Activated naive CD4-positive, alpha-beta T cell treated with anti-CD3 and anti-CD28 coated beads for 36 hours (primary cell): ENCODE measurements at regions not wholly inside any gene's neighbourhood (a gene's known extent, or its start where the extent isn't known, plus 50 kb on each side); places are given as distances from the start of the nearest gene placed in this dataset.
"Not testable (repeated sequence)": the region's sequence is repeated elsewhere in the genome, so short reads cannot be mapped to it uniquely, and the experiment has no call there.

Experiments
- CTCF ChIA-PET: fragments of 350-600 bp; sonication (Branson Sonifier 250); formaldehyde crosslinking; loops from one replicate; lab custom pipeline; 2021; ENCODE audit warnings: antibody characterized with exemption; lab: Charles Lee
- DNase-seq: peaks from one replicate; pipeline ENCODE4 v3.0.0-alpha.2; 2020
- H3K27ac Mint-ChIP-seq: one replicate; pipeline ENCODE4 v1.8.0; 2021; ENCODE audit warnings: mild to moderate bottlenecking, mixed read lengths
- H3K27me3 Mint-ChIP-seq: one replicate; pipeline ENCODE4 v1.8.0; 2021; ENCODE audit warnings: low read depth, mixed read lengths
- H3K36me3 Mint-ChIP-seq: one replicate; pipeline ENCODE4 v1.8.0; 2021; ENCODE audit warnings: low read depth, mixed read lengths
- H3K4me1 Mint-ChIP-seq: one replicate; pipeline ENCODE4 v1.8.0; 2021; ENCODE audit warnings: low read depth, mixed read lengths
- H3K4me3 Mint-ChIP-seq: one replicate; pipeline ENCODE4 v1.8.0; 2021; ENCODE audit warnings: mild to moderate bottlenecking, moderate library complexity, mixed read lengths
- H3K9me3 Mint-ChIP-seq: one replicate; pipeline ENCODE4 v1.8.0; 2021; ENCODE audit warnings: mixed read lengths
- intact Hi-C: fragments of 100-400 bp; cut with micrococcal nuclease; formaldehyde crosslinking; loops from one replicate; pipeline ENCODE4 v1.15.1; 2023

GRCh38 chr2:222351035-222351434, 52.2 kb upstream of the PAX3 start:
- Mint-ChIP-seq H3K9me3 (peaks cover 5% of the 10 kb centered on the region), H3K27me3 (peaks cover 2% of the 10 kb centered on the region), H3K36me3 (no peaks in the 10 kb centered on the region), H3K27ac (no peak overlapping the region), H3K4me3 (no peak overlapping the region), H3K4me1 (no peaks in the 10 kb centered on the region)
- DNase-seq, result no peak
- CTCF ChIA-PET, result no interaction called here
- intact Hi-C loops, result no loop called here

GRCh38 chr2:222352981-222353380, 54.2 kb upstream of the PAX3 start:
- Mint-ChIP-seq H3K4me3 (no peak overlapping the region), H3K27ac (no peak overlapping the region), H3K27me3 (peaks cover 2% of the 10 kb centered on the region), H3K36me3 (no peaks in the 10 kb centered on the region), H3K4me1 (no peaks in the 10 kb centered on the region), H3K9me3 (peaks cover 5% of the 10 kb centered on the region)
- intact Hi-C loops, result no loop called here
- CTCF ChIA-PET, result interaction anchor here (0.5 to 0.6 kb wide), 2 partner anchors 38 to 166 kb away, joined by 3 to 5 read pairs; no protein-coding TSS in a partner anchor
- no peak for DNase-seq

- intact Hi-C loops, result no loop called here
- no peak overlapping the region for H3K27ac Mint-ChIP-seq
- CTCF ChIA-PET, result no interaction called here
- H3K4me1 Mint-ChIP-seq, result no peaks in the 10 kb centered on the region
- no peak for DNase-seq
- H3K27me3 Mint-ChIP-seq, result peaks cover 2% of the 10 kb centered on the region
- no peak overlapping the region for H3K4me3 Mint-ChIP-seq
- peaks cover 5% of the 10 kb centered on the region for H3K9me3 Mint-ChIP-seq
- no peaks in the 10 kb centered on the region for H3K36me3 Mint-ChIP-seq
Measured at GRCh38 chr2:222353993-222354392, 55.2 kb upstream of the PAX3 start.

- Mint-ChIP-seq H3K27me3 (peaks cover 4% of the 10 kb centered on the region), H3K9me3 (peaks cover 5% of the 10 kb centered on the region), H3K4me3 (no peak overlapping the region), H3K27ac (no peak overlapping the region), H3K36me3 (no peaks in the 10 kb centered on the region), H3K4me1 (no peaks in the 10 kb centered on the region)
- DNase-seq, result no peak
- CTCF ChIA-PET, result no interaction called here
- intact Hi-C loops, result no loop called here
Measured at GRCh38 chr2:222355860-222356259, 57.1 kb upstream of the PAX3 start.

GRCh38 chr2:222357930-222358329, 59.1 kb upstream of the PAX3 start:
- CTCF ChIA-PET, result no interaction called here
- intact Hi-C loops, result no loop called here
- Mint-ChIP-seq H3K27ac (no peak overlapping the region), H3K4me3 (no peak overlapping the region), H3K4me1 (no peaks in the 10 kb centered on the region), H3K27me3 (peaks cover 4% of the 10 kb centered on the region), H3K36me3 (no peaks in the 10 kb centered on the region), H3K9me3 (peaks cover 1% of the 10 kb centered on the region)
- DNase-seq, result no peak

- H3K4me3 Mint-ChIP-seq, result no peak overlapping the region
- intact Hi-C loops, result no loop called here
- peaks cover 4% of the 10 kb centered on the region for H3K27me3 Mint-ChIP-seq
- no peaks in the 10 kb centered on the region for H3K4me1 Mint-ChIP-seq
- H3K9me3 Mint-ChIP-seq, result peaks cover 1% of the 10 kb centered on the region
- no peak for DNase-seq
- CTCF ChIA-PET, result no interaction called here
- H3K27ac Mint-ChIP-seq, result no peak overlapping the region
- no peaks in the 10 kb centered on the region for H3K36me3 Mint-ChIP-seq
Measured at GRCh38 chr2:222358876-222359275, 60.1 kb upstream of the PAX3 start.

GRCh38 chr2:222360146-222360545, 61.3 kb upstream of the PAX3 start:
- DNase-seq, result no peak
- no peak overlapping the region for H3K4me3 Mint-ChIP-seq
- H3K36me3 Mint-ChIP-seq, result no peaks in the 10 kb centered on the region
- no peaks in the 10 kb centered on the region for H3K4me1 Mint-ChIP-seq
- no peaks in the 10 kb centered on the region for H3K9me3 Mint-ChIP-seq
- no peak overlapping the region for H3K27ac Mint-ChIP-seq
- H3K27me3 Mint-ChIP-seq, result peaks cover 2% of the 10 kb centered on the region
- CTCF ChIA-PET, result no interaction called here
- intact Hi-C loops, result no loop called here

GRCh38 chr2:222360997-222361396, 62.2 kb upstream of the PAX3 start:
- Mint-ChIP-seq H3K36me3 (no peaks in the 10 kb centered on the region), H3K4me3 (no peak overlapping the region), H3K27ac (no peak overlapping the region), H3K27me3 (peaks cover 2% of the 10 kb centered on the region), H3K4me1 (no peaks in the 10 kb centered on the region), H3K9me3 (no peaks in the 10 kb centered on the region)
- no peak for DNase-seq
- intact Hi-C loops, result no loop called here
- CTCF ChIA-PET, result no interaction called here

- Mint-ChIP-seq H3K36me3 (no peaks in the 10 kb centered on the region), H3K27me3 (peaks cover 2% of the 10 kb centered on the region), H3K27ac (no peak overlapping the region), H3K9me3 (no peaks in the 10 kb centered on the region), H3K4me3 (no peak overlapping the region), H3K4me1 (no peaks in the 10 kb centered on the region)
- no peak for DNase-seq
- CTCF ChIA-PET, result no interaction called here
- intact Hi-C loops, result no loop called here
Measured at GRCh38 chr2:222361787-222362186, 62.6 kb upstream of the SGPP2 start.

GRCh38 chr2:222362336-222362735, 62.0 kb upstream of the SGPP2 start:
- CTCF ChIA-PET, result no interaction called here
- Mint-ChIP-seq H3K36me3 (no peaks in the 10 kb centered on the region), H3K27me3 (peaks cover 4% of the 10 kb centered on the region), H3K27ac (no peak overlapping the region), H3K9me3 (no peaks in the 10 kb centered on the region), H3K4me3 (no peak overlapping the region), H3K4me1 (no peaks in the 10 kb centered on the region)
- DNase-seq, result no peak
- intact Hi-C loops, result no loop called here

- Mint-ChIP-seq H3K27me3 (peaks cover 4% of the 10 kb centered on the region), H3K4me3 (no peak overlapping the region), H3K36me3 (no peaks in the 10 kb centered on the region), H3K4me1 (no peaks in the 10 kb centered on the region), H3K27ac (no peak overlapping the region), H3K9me3 (no peaks in the 10 kb centered on the region)
- no peak for DNase-seq
- CTCF ChIA-PET, result no interaction called here
- intact Hi-C loops, result no loop called here
Measured at GRCh38 chr2:222364285-222364895, 60.0 kb upstream of the SGPP2 start.

- H3K4me3 Mint-ChIP-seq, CTCF ChIA-PET, H3K4me1 Mint-ChIP-seq, H3K9me3 Mint-ChIP-seq, intact Hi-C loops, H3K27ac Mint-ChIP-seq, DNase-seq, H3K36me3 Mint-ChIP-seq: not testable (repeated sequence)
- H3K27me3 Mint-ChIP-seq, result peaks cover 11% of the 10 kb centered on the region
Measured at GRCh38 chr2:222368280-222368679, 56.1 kb upstream of the SGPP2 start.

- CTCF ChIA-PET, result no interaction called here
- Mint-ChIP-seq H3K27ac (no peak overlapping the region), H3K4me3 (no peak overlapping the region), H3K36me3 (no peaks in the 10 kb centered on the region), H3K4me1 (no peaks in the 10 kb centered on the region), H3K27me3 (peaks cover 8% of the 10 kb centered on the region), H3K9me3 (peaks cover 11% of the 10 kb centered on the region)
- intact Hi-C loops, result no loop called here
- no peak for DNase-seq
Measured at GRCh38 chr2:222372993-222373392, 51.4 kb upstream of the SGPP2 start.
